ENCODE measurements at regions not wholly inside any gene's neighbourhood (a gene's known extent, or its start where the extent isn't known, plus 50 kb on each side); places are given as distances from the start of the nearest gene placed in this dataset.

DNA sequence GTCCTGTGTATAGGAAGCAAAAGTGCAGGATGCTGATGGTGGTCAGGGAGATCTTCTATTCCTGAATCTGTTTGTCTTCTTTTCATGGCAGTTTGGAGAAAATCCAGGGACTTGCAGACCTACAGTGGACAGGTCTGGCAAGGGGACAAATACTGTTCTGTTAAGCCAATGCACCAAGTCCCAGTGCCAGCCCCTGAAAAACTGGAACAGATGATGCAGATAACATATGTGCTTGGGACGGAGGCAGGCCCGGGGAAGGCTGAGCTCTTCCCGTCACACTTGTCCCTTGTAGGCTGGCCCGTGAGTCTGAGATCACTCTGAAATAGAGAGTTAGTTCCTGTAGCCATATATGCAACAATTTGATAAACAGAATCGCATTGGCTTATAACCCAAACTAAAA is 265.7 kb downstream of the MTRR start:
- CTCF ChIA-PET (ENCODE audit: unreplicated experiment) = no interaction called here
- H2AFZ ChIP-seq (ENCODE audit: low read length) = no peak overlapping the region
- no peaks in the 10 kb centered on the region for H3K4me1 ChIP-seq (ENCODE audit: insufficient read depth, low read length, poor library complexity, severe bottlenecking)

DNA sequence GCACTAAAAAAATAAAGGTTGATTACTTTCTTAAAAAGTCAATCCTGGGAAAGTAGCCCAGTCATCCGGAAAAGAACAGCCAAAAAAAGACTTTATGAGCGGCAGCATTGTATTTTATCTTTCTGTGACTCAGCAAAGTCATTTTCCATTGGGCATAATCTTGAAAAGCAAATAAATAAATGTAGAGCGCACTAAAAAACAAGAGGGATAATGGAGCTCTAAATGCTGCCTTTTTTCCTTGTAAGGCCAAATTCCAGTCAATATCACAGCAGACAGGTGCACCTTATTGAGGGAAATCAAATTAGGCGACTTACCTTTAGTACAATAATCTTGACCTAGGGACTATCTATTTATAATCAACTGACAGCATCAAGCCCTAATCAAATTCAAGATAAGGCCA is 266.8 kb downstream of the MTRR start:
- no peak overlapping the region for H2AFZ ChIP-seq (ENCODE audit: low read length)
- no peak for TF ChIP-seq EZH2phosphoT487 (IDR thresholded peaks at IDR 0.05; ENCODE audit: borderline replicate concordance, low read depth, low read length)
- TF ChIP-seq, protein P1, sequence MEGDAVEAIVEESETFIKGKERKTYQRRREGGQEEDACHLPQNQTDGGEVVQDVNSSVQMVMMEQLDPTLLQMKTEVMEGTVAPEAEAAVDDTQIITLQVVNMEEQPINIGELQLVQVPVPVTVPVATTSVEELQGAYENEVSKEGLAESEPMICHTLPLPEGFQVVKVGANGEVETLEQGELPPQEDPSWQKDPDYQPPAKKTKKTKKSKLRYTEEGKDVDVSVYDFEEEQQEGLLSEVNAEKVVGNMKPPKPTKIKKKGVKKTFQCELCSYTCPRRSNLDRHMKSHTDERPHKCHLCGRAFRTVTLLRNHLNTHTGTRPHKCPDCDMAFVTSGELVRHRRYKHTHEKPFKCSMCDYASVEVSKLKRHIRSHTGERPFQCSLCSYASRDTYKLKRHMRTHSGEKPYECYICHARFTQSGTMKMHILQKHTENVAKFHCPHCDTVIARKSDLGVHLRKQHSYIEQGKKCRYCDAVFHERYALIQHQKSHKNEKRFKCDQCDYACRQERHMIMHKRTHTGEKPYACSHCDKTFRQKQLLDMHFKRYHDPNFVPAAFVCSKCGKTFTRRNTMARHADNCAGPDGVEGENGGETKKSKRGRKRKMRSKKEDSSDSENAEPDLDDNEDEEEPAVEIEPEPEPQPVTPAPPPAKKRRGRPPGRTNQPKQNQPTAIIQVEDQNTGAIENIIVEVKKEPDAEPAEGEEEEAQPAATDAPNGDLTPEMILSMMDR (conservative IDR thresholded peaks at IDR 0.05; ENCODE audit: low read length) = no peak
- intact Hi-C loops (cut with micrococcal nuclease; ENCODE audit: unreplicated experiment) = no loop called here
- no peaks in the 10 kb centered on the region for H3K36me3 ChIP-seq (ENCODE audit: insufficient read depth, low read length)
- no peak overlapping the region for H3K27ac ChIP-seq (ENCODE audit: low read depth, low read length, poor library complexity, severe bottlenecking)
- no peaks in the 10 kb centered on the region for H3K9me3 ChIP-seq (ENCODE audit: low read length)
- H3K4me3 ChIP-seq (ENCODE audit: low read depth, low read length, poor library complexity, severe bottlenecking) = no peak overlapping the region
- H3K79me2 ChIP-seq (ENCODE audit: insufficient read depth, low read depth, low read length) = no peaks in the 10 kb centered on the region
- H4K20me1 ChIP-seq (ENCODE audit: insufficient read depth, low read length) = no peaks in the 10 kb centered on the region
- BruUV-seq (replicated peaks) = no TSS peak
- ChIA-PET CTCF (ENCODE audit: unreplicated experiment) (no interaction called here), POLR2A (no interaction called here)
- H3K4me1 ChIP-seq (ENCODE audit: insufficient read depth, low read length, poor library complexity, severe bottlenecking) = no peaks in the 10 kb centered on the region
- no peak overlapping the region for H3K4me2 ChIP-seq (ENCODE audit: low read length)
- no peak for DNase-seq (ENCODE audit: low spot score)
- no peaks in the 10 kb centered on the region for H3K9me2 ChIP-seq (ENCODE audit: insufficient read depth, low read length)

More for the DNA sequence above, 265.7 kb downstream of the MTRR start:
- H3K4me3 ChIP-seq (ENCODE audit: low read depth, low read length, poor library complexity, severe bottlenecking) = no peak overlapping the region
- POLR2A ChIA-PET = no interaction called here
- no TSS peak for BruUV-seq (replicated peaks)
- no peaks in the 10 kb centered on the region for H3K9me3 ChIP-seq (ENCODE audit: low read length)
- H3K27ac ChIP-seq (ENCODE audit: low read depth, low read length, poor library complexity, severe bottlenecking) = no peak overlapping the region
- H3K9me2 ChIP-seq (ENCODE audit: insufficient read depth, low read length) = no peaks in the 10 kb centered on the region
- intact Hi-C loops (cut with micrococcal nuclease; ENCODE audit: unreplicated experiment) = no loop called here
- DNase-seq (ENCODE audit: low spot score) = no peak
- H3K79me2 ChIP-seq (ENCODE audit: insufficient read depth, low read depth, low read length) = no peaks in the 10 kb centered on the region
- H3K4me2 ChIP-seq (ENCODE audit: low read length) = no peak overlapping the region
- no peaks in the 10 kb centered on the region for H3K36me3 ChIP-seq (ENCODE audit: insufficient read depth, low read length)
- no peaks in the 10 kb centered on the region for H4K20me1 ChIP-seq (ENCODE audit: insufficient read depth, low read length)
- TF ChIP-seq, protein P1 (conservative IDR thresholded peaks at IDR 0.05; ENCODE audit: low read length) = no peak
- TF ChIP-seq EZH2phosphoT487 (IDR thresholded peaks at IDR 0.05; ENCODE audit: borderline replicate concordance, low read depth, low read length) = no peak

DNA sequence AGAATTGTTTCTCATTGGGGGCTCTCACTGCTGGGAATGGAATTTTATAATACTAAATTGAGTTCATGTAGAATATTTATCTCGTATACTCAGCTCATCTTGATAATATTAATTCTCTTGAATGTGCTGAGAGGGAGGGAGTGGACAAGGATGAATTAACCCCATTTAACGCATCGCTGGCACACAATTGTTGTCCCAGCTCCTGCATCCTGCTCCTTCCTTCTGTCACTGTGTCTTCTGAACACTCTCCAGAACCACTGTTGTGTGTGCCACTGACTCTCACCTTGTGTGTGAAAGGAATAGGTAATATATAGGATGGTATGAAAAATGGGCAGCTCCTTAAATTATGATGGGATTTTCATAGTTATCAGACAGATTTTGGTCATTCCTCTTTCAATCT is 267.3 kb downstream of the MTRR start:
- Histone ChIP-seq H4K20me1 (ENCODE audit: insufficient read depth, low read length) (no peaks in the 10 kb centered on the region), H3K9me2 (ENCODE audit: insufficient read depth, low read length) (no peaks in the 10 kb centered on the region), H3K36me3 (ENCODE audit: insufficient read depth, low read length) (no peaks in the 10 kb centered on the region), H3K9me3 (ENCODE audit: low read length) (no peaks in the 10 kb centered on the region), H2AFZ (ENCODE audit: low read length) (no peak overlapping the region), H3K79me2 (ENCODE audit: insufficient read depth, low read depth, low read length) (no peaks in the 10 kb centered on the region), H3K4me3 (ENCODE audit: low read depth, low read length, poor library complexity, severe bottlenecking) (no peak overlapping the region), H3K4me1 (ENCODE audit: insufficient read depth, low read length, poor library complexity, severe bottlenecking) (no peaks in the 10 kb centered on the region), H3K4me2 (ENCODE audit: low read length) (no peak overlapping the region), H3K27ac (ENCODE audit: low read depth, low read length, poor library complexity, severe bottlenecking) (no peak overlapping the region)
- intact Hi-C loops (cut with micrococcal nuclease; ENCODE audit: unreplicated experiment) = no loop called here
- DNase-seq (ENCODE audit: low spot score) = no peak
- ChIA-PET CTCF (ENCODE audit: unreplicated experiment) (no interaction called here), POLR2A (no interaction called here)
- TF ChIP-seq, protein P1 (conservative IDR thresholded peaks at IDR 0.05; ENCODE audit: low read length) = no peak
- no peak for TF ChIP-seq EZH2phosphoT487 (IDR thresholded peaks at IDR 0.05; ENCODE audit: borderline replicate concordance, low read depth, low read length)
- no TSS peak for BruUV-seq (replicated peaks)
